Non-pigmented ciliary epithelial cell (primary cell): ENCODE measurements at regions not wholly inside any gene's neighbourhood (a gene's known extent, or its start where the extent isn't known, plus 50 kb on each side); places are given as distances from the start of the nearest gene placed in this dataset.
"Not testable (repeated sequence)": the region's sequence is repeated elsewhere in the genome, so short reads cannot be mapped to it uniquely, and the experiment has no call there.

ENCODE experiments used
- DNase-seq: peaks from one replicate; pipeline ENCODE4 v3.0.0-alpha.2; 2010; ENCODE audit warnings: low read depth

GRCh38 chr17:71485426-71485825 is 635.4 kb upstream of the SOX9 start:
- no peak for DNase-seq

GRCh38 chr17:71486261-71486660 is 634.6 kb upstream of the SOX9 start:
- DNase-seq, result no peak

- no peak for DNase-seq
These were observed 632.0 kb upstream of the SOX9 start for GRCh38 chr17:71488851-71489250.

GRCh38 chr17:71494062-71494855 is 626.6 kb upstream of the SOX9 start:
- no peak for DNase-seq

- no peak for DNase-seq
These were observed 625.4 kb upstream of the SOX9 start for GRCh38 chr17:71495420-71495819.

GRCh38 chr17:71496552-71496951 is 624.3 kb upstream of the SOX9 start:
- DNase-seq, result peak; percentile 73

GRCh38 chr17:71500761-71501555 is 619.9 kb upstream of the SOX9 start:
- no peak for DNase-seq

- no peak for DNase-seq
These were observed 619.1 kb upstream of the SOX9 start for GRCh38 chr17:71501711-71502110.

- no peak for DNase-seq
These were observed 618.4 kb upstream of the SOX9 start for GRCh38 chr17:71502443-71502842.

- DNase-seq, result no peak
These were observed 616.9 kb upstream of the SOX9 start for GRCh38 chr17:71503710-71504465.

GRCh38 chr17:71505200-71505599 is 615.6 kb upstream of the SOX9 start:
- DNase-seq, result peak; percentile 40

- no peak for DNase-seq
These were observed 614.8 kb upstream of the SOX9 start for GRCh38 chr17:71505981-71506380.

- DNase-seq, result no peak
These were observed 609.4 kb upstream of the SOX9 start for GRCh38 chr17:71511266-71511995.

GRCh38 chr17:71513725-71514124 is 607.1 kb upstream of the SOX9 start:
- DNase-seq, result not testable (repeated sequence)

GRCh38 chr17:71516149-71516548 is 604.7 kb upstream of the SOX9 start:
- DNase-seq, result no peak

- DNase-seq, result no peak
These were observed 601.5 kb upstream of the SOX9 start for GRCh38 chr17:71519285-71519684.

- no peak for DNase-seq
These were observed 599.1 kb upstream of the SOX9 start for GRCh38 chr17:71521724-71522123.

- no peak for DNase-seq
These were observed 598.4 kb upstream of the SOX9 start for GRCh38 chr17:71522383-71522782.

- no peak for DNase-seq
These were observed 593.5 kb upstream of the SOX9 start for GRCh38 chr17:71527311-71527710.

- no peak for DNase-seq
These were observed 592.6 kb upstream of the SOX9 start for GRCh38 chr17:71528210-71528609.

- no peak for DNase-seq
These were observed 590.6 kb upstream of the SOX9 start for GRCh38 chr17:71530248-71530647.

GRCh38 chr17:71535321-71535720 is 585.5 kb upstream of the SOX9 start:
- DNase-seq, result no peak
